PC-3 (cell line): ENCODE measurements at regions not wholly inside any gene's neighbourhood (a gene's known extent, or its start where the extent isn't known, plus 50 kb on each side); places are given as distances from the start of the nearest gene placed in this dataset.

Source experiments
- EZH2 ChIP-seq: fragments of 300-600 bp; sonication (generic); IDR thresholded peaks from one replicate; pipeline ENCODE4 v1.6.1; 2017; ENCODE audit warnings: antibody characterized with exemption, mild to moderate bottlenecking, low read length; ENCODE audit not compliant: unreplicated experiment
- TF ChIP-seq, protein P1 (sequence below): fragments of 300-600 bp; sonication (generic); conservative IDR thresholded peaks from 2 replicates; pipeline ENCODE4 v1.5.1; 2017; ENCODE audit warnings: antibody characterized with exemption, low read depth, mild to moderate bottlenecking, low read length

- TF ChIP-seq, protein P1, sequence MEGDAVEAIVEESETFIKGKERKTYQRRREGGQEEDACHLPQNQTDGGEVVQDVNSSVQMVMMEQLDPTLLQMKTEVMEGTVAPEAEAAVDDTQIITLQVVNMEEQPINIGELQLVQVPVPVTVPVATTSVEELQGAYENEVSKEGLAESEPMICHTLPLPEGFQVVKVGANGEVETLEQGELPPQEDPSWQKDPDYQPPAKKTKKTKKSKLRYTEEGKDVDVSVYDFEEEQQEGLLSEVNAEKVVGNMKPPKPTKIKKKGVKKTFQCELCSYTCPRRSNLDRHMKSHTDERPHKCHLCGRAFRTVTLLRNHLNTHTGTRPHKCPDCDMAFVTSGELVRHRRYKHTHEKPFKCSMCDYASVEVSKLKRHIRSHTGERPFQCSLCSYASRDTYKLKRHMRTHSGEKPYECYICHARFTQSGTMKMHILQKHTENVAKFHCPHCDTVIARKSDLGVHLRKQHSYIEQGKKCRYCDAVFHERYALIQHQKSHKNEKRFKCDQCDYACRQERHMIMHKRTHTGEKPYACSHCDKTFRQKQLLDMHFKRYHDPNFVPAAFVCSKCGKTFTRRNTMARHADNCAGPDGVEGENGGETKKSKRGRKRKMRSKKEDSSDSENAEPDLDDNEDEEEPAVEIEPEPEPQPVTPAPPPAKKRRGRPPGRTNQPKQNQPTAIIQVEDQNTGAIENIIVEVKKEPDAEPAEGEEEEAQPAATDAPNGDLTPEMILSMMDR: no peak
- TF ChIP-seq EZH2: no peak
These were observed 2360.6 kb downstream of the PCDH9 start for GRCh38 chr13:64869539-64869938.
